Body of pancreas (tissue), 4 donors: ENCODE measurements at regions not wholly inside any gene's neighbourhood (a gene's known extent, or its start where the extent isn't known, plus 50 kb on each side); places are given as distances from the start of the nearest gene placed in this dataset.

ENCODE experiments used
- ATAC-seq: fragments of 150-250 bp; one replicate; pipeline ENCODE4 v1.9.1; 2016
- DNase-seq, 4 donors: peaks; one replicate each; pipeline ENCODE4 v3.0.0-alpha.2; 2019
- H3K27ac ChIP-seq, 4 donors: fragments of 200-600 bp; sonication (generic); 1 replicate in 3 of 4; 2 replicates in 1 of 4; pipeline versions ENCODE4 v1.5.1 to v1.6.1; 2016 to 2019; ENCODE audit warnings: mild to moderate bottlenecking in 1 of 4, mixed read lengths in 1 of 4, moderate library complexity in 1 of 4
- H3K27me3 ChIP-seq, 2 donors: fragments of 200-600 bp; sonication (generic); one replicate each; pipeline ENCODE4 v1.6.0; 2016; ENCODE audit warnings: mild to moderate bottlenecking in 1 of 2
- H3K36me3 ChIP-seq, 2 donors: fragments of 200-600 bp; sonication (generic); replicated peaks in 1 of 2; 2 replicates each; pipeline ENCODE4 v1.5.1; 2016; ENCODE audit warnings: low read depth in 2 of 2; ENCODE audit not compliant: insufficient read depth in 1 of 2
- H3K4me1 ChIP-seq: fragments of 200-600 bp; sonication (generic); one replicate; pipeline ENCODE4 v1.6.0; 2016
- H3K4me3 ChIP-seq, 2 donors: fragments of 200-600 bp; sonication (generic); 1 replicate in 1 of 2; 2 replicates in 1 of 2; pipeline ENCODE4 v1.5.1; 2016 to 2019
- H3K9me3 ChIP-seq, 3 donors: fragments of 200-600 bp; sonication (generic); 1 replicate in 2 of 3; 2 replicates in 1 of 3; pipeline ENCODE4 v1.5.1; 2016
- CTCF ChIP-seq, 7 experiments: fragments of 450-650 bp in 4 of 7; fragments of 200-600 bp in 3 of 7; sonication (generic) in 3 of 7; IDR thresholded peaks; one replicate each; pipeline ENCODE4 v1.5.1; 2016 to 2019; ENCODE audit warnings: antibody characterized with exemption in 7 of 7
- POLR2A ChIP-seq, 3 donors: fragments of 450-650 bp; IDR thresholded peaks; one replicate each; pipeline ENCODE4 v1.6.1; 2016; ENCODE audit warnings: antibody characterized with exemption in 3 of 3, mild to moderate bottlenecking in 2 of 3
- WGBS, 2 donors: methylation state at CpG; one replicate each; pipeline ENCODE4 v1.1.5; 2017; 5-methylcytosine and 5-hydroxymethylcytosine counted together
- intact Hi-C: fragments of 100-400 bp; cut with DNase I; formaldehyde crosslinking; loops from one replicate; pipeline ENCODE4 v1.15.1; 2023

- intact Hi-C loops = no loop called here
- 53 to 66% methylated on average over 4 of the region's 4 CpGs for WGBS, 2 donors
- Histone ChIP-seq H3K27ac (no peak overlapping the region), H3K9me3 (no peaks in the 10 kb centered on the region), H3K4me3 (no peak overlapping the region), H3K4me1 (no peaks in the 10 kb centered on the region), H3K36me3 (no peaks in the 10 kb centered on the region), H3K27me3 (no peaks in the 10 kb centered on the region)
- DNase-seq (no peak), ATAC-seq (no peak)
- TF ChIP-seq POLR2A (IDR thresholded peaks at IDR 0.05) = no peak
- TF ChIP-seq CTCF (IDR thresholded peaks at IDR 0.05) = no peak
Measured at GRCh38 chr1:106277786-106278185, 778.7 kb upstream of the PRMT6 start.

- H3K4me1 ChIP-seq = no peaks in the 10 kb centered on the region
- WGBS, 2 donors = 37 to 45% methylated on average over 2 of the region's 2 CpGs
- no peak overlapping the region for H3K4me3 ChIP-seq
- DNase-seq (no peak), ATAC-seq (no peak)
- no peaks in the 10 kb centered on the region for H3K36me3 ChIP-seq
- intact Hi-C loops = no loop called here
- no peaks in the 10 kb centered on the region for H3K9me3 ChIP-seq
- no peak overlapping the region for H3K27ac ChIP-seq
- H3K27me3 ChIP-seq = no peaks in the 10 kb centered on the region
- TF ChIP-seq POLR2A (IDR thresholded peaks at IDR 0.05) (no peak), CTCF (IDR thresholded peaks at IDR 0.05) (no peak)
Measured at GRCh38 chr1:106278716-106279115, 777.8 kb upstream of the PRMT6 start.

GRCh38 chr1:106289265-106289928 is 767.1 kb upstream of the PRMT6 start:
- intact Hi-C loops = no loop called here
- Histone ChIP-seq H3K27me3 (no peaks in the 10 kb centered on the region), H3K4me1 (no peaks in the 10 kb centered on the region), H3K9me3 (no peaks in the 10 kb centered on the region), H3K36me3 (no peaks in the 10 kb centered on the region), H3K27ac (no peak overlapping the region), H3K4me3 (no peak overlapping the region)
- DNase-seq (no peak), ATAC-seq (no peak)
- TF ChIP-seq POLR2A (IDR thresholded peaks at IDR 0.05) (no peak), CTCF (IDR thresholded peaks at IDR 0.05) (no peak)
- 52 to 67% methylated on average over 3 of the region's 3 CpGs for WGBS, 2 donors

GRCh38 chr1:106290805-106291501 is 765.5 kb upstream of the PRMT6 start:
- no peaks in the 10 kb centered on the region for H3K9me3 ChIP-seq
- H3K27me3 ChIP-seq = no peaks in the 10 kb centered on the region
- H3K27ac ChIP-seq = no peak overlapping the region
- no peak overlapping the region for H3K4me3 ChIP-seq
- no peak for ATAC-seq
- TF ChIP-seq CTCF (IDR thresholded peaks at IDR 0.05) (no peak), POLR2A (IDR thresholded peaks at IDR 0.05) (no peak)
- no peak for DNase-seq
- no peaks in the 10 kb centered on the region for H3K36me3 ChIP-seq
- no peaks in the 10 kb centered on the region for H3K4me1 ChIP-seq
- intact Hi-C loops = no loop called here
- 34 to 49% methylated on average over 13 of the region's 13 CpGs for WGBS, 2 donors

- no peak for ATAC-seq
Measured at GRCh38 chr1:106292130-106292529, 764.3 kb upstream of the PRMT6 start.

More at GRCh38 chr1:106292130-106292529, 764.3 kb upstream of the PRMT6 start:
- Histone ChIP-seq H3K36me3 (no peaks in the 10 kb centered on the region), H3K9me3 (no peaks in the 10 kb centered on the region), H3K27me3 (no peaks in the 10 kb centered on the region), H3K4me3 (no peak overlapping the region), H3K27ac (no peak overlapping the region), H3K4me1 (no peaks in the 10 kb centered on the region)
- DNase-seq = no peak
- TF ChIP-seq CTCF (IDR thresholded peaks at IDR 0.05) = no peak
- no peak for TF ChIP-seq POLR2A (IDR thresholded peaks at IDR 0.05)
- 57 to 60% methylated on average over 4 of the region's 4 CpGs for WGBS, 2 donors
- intact Hi-C loops = no loop called here
